ENCODE measurements at regions not wholly inside any gene's neighbourhood (a gene's known extent, or its start where the extent isn't known, plus 50 kb on each side); places are given as distances from the start of the nearest gene placed in this dataset.

DNA sequence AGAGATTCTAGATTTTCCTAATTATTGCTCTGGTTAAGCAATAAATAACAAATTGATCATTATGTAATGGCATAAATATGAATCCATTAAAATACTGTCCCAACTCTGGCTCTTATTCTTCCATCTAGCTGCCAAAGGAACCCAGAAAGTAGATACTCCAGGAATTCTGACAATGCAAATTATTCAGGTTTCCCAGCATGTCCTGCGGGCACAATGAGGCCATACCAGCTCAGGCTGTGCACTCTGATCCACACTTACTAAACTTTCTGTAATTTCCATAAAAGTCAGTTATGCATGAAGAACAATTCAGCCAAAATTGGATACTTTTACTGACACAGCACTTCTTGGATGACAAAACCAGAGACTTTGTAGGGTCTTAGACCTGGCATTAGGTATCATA lies 576.3 kb downstream of the KCNH5 start:
- POLR2A ChIA-PET (ENCODE audit: unreplicated experiment) = no interaction called here
- TF ChIP-seq MAFK (IDR thresholded peaks at IDR 0.05; ENCODE audit: low read depth, low read length) = 0 out of 2 replicates have a peak, but pooled peaks have one; percentile 26
- TF ChIP-seq BHLHE40 (IDR thresholded peaks at IDR 0.05; ENCODE audit: low read depth, low read length) = no peak
- Histone ChIP-seq H3K27ac (ENCODE audit: insufficient read depth, low read length) (no peak overlapping the region), H4K8ac (ENCODE audit: low read depth in 2 of 2, low read length in 2 of 2) (no peak overlapping the region), H2BK20ac (ENCODE audit: low read depth, low read length) (no peak overlapping the region), H4K91ac (ENCODE audit: insufficient read depth, low read depth, low read length) (no peak overlapping the region), H4K5ac (ENCODE audit: low read depth, low read length) (no peak overlapping the region), H3K14ac (replicated peaks; ENCODE audit: low read depth, low read length) (no peak overlapping the region), H3K9me1 (ENCODE audit: insufficient read depth, low read length) (no peaks in the 10 kb centered on the region), H3K79me1 (ENCODE audit: low read depth in 1 of 2, low read length in 2 of 2) (no peaks in the 10 kb centered on the region), H2BK120ac (ENCODE audit: low read depth, low read length) (no peak overlapping the region), H3K36me3 (ENCODE audit: control insufficient read depth, insufficient read depth, low read length) (no peaks in the 10 kb centered on the region), H3K18ac (ENCODE audit: low read depth, low read length) (no peak overlapping the region), H3K9me3 (ENCODE audit: control insufficient read depth, insufficient read depth, low read length) (no peaks in the 10 kb centered on the region), H4K20me1 (ENCODE audit: insufficient read depth, low read length) (no peaks in the 10 kb centered on the region), H2AFZ (replicated peaks; ENCODE audit: low read length, poor library complexity) (no peak overlapping the region), H3K23ac (ENCODE audit: low read depth, low read length) (no peak overlapping the region), H3K56ac (ENCODE audit: extremely low read depth, insufficient read depth, low read length) (no peak overlapping the region), H2AK5ac (ENCODE audit: low read depth, low read length) (no peak overlapping the region), H2BK5ac (ENCODE audit: low read depth, low read length, poor library complexity, severe bottlenecking) (no peak overlapping the region), H3K4me3 (ENCODE audit: insufficient read depth, low read depth, low read length) (no peak overlapping the region), H2BK15ac (ENCODE audit: low read depth, low read length) (no peak overlapping the region), H3K4me2 (ENCODE audit: low read depth, low read length) (no peak overlapping the region), H2AK9ac (replicated peaks; ENCODE audit: low read depth, low read length, poor library complexity) (no peak overlapping the region), H3K4me1 (ENCODE audit: control insufficient read depth, insufficient read depth, low read length) (no peaks in the 10 kb centered on the region), H3K4ac (ENCODE audit: low read depth, low read length) (no peak overlapping the region), H3K27me3 (ENCODE audit: control insufficient read depth, insufficient read depth, low read length) (no peaks in the 10 kb centered on the region), H3K9ac (ENCODE audit: low read depth, low read length) (no peak overlapping the region)
- dilution Hi-C loops (cut with HindIII; ENCODE audit: low sequenced_read_pairs, unreplicated experiment) (no loop called here), in situ Hi-C loops (cut with MboI; ENCODE audit: low sequenced_read_pairs) (no loop called here), intact Hi-C loops (cut with micrococcal nuclease) (no loop called here)
- BruUV-seq (replicated peaks) = no TSS peak
- CTCF ChIA-PET = no interaction called here
- WGBS, 2 experiments (ENCODE audit: extremely low coverage in 2 of 2, insufficient read length in 1 of 2) = 56% methylated on average over 1 of the region's 1 CpG; no CpG with 5 or more reads in 1 of the 2 experiments
- DNase-seq = no peak
- no peak for ATAC-seq (ENCODE audit: low read depth)

Data from IMR-90 (cell line).